Coronary artery (tissue), 2 donors: ENCODE measurements at regions not wholly inside any gene's neighbourhood (a gene's known extent, or its start where the extent isn't known, plus 50 kb on each side); places are given as distances from the start of the nearest gene placed in this dataset.
"Not testable (repeated sequence)": the region's sequence is repeated elsewhere in the genome, so short reads cannot be mapped to it uniquely, and the experiment has no call there.

Source experiments
- DNase-seq: peaks from one replicate; pipeline ENCODE4 v3.0.0-alpha.2; 2017; ENCODE audit warnings: low spot score
- H3K27ac ChIP-seq, 2 donors: fragments of 200-600 bp; sonication (generic); one replicate each; pipeline ENCODE4 v1.5.1; 2016 to 2019
- H3K4me3 ChIP-seq: fragments of 200-600 bp; sonication (generic); 2 replicates; pipeline ENCODE4 v1.5.1; 2016; ENCODE audit warnings: mild to moderate bottlenecking, moderate library complexity
- TF ChIP-seq, protein P1 (sequence below): fragments of 200-600 bp; sonication (generic); IDR thresholded peaks from one replicate; pipeline ENCODE4 v1.5.1; 2019; ENCODE audit warnings: antibody characterized with exemption

DNA sequence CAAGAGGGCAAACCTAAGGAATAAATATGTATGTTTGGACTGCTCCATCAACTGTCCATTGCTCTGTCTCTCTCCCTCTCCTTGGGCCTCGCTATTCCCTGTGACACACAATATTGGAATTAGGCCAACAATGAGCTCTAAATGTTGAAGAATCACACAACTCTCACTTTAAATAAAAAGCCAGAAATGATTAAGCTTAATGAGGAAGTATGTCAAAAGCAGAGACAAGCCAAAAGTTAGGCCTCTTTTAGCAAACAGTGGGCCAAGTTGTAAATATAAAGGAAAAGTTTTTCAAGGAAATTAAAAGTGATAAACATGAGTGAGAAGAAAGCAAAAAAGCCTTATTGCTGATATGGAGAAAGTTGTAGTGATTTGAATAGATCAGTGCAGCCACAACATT lies 141.0 kb downstream of the VGLL3 start:
- no peak for DNase-seq
- Histone ChIP-seq H3K4me3 (no peak overlapping the region), H3K27ac (no peak overlapping the region)
- TF ChIP-seq, protein P1, sequence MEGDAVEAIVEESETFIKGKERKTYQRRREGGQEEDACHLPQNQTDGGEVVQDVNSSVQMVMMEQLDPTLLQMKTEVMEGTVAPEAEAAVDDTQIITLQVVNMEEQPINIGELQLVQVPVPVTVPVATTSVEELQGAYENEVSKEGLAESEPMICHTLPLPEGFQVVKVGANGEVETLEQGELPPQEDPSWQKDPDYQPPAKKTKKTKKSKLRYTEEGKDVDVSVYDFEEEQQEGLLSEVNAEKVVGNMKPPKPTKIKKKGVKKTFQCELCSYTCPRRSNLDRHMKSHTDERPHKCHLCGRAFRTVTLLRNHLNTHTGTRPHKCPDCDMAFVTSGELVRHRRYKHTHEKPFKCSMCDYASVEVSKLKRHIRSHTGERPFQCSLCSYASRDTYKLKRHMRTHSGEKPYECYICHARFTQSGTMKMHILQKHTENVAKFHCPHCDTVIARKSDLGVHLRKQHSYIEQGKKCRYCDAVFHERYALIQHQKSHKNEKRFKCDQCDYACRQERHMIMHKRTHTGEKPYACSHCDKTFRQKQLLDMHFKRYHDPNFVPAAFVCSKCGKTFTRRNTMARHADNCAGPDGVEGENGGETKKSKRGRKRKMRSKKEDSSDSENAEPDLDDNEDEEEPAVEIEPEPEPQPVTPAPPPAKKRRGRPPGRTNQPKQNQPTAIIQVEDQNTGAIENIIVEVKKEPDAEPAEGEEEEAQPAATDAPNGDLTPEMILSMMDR = no peak

DNA sequence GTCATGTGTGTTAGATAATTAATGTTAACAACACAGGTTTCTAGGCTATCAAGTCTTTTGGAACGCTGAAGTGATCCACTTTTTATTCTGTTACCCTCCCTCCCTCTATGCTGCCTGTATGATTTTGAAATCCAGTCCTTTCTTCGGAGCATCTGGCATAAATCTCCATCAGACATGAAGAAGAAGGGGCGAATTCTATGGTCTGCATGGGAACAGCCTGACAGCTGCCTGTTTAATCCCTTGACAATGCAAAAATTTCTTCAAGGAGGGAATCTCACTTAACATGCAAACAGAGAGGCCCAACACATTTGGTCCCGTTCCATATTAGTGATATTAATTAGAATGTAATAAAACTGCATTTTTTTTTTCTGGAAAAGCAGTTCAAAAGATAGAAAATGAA lies 145.2 kb downstream of the VGLL3 start:
- TF ChIP-seq, protein P1 = no peak
- Histone ChIP-seq H3K4me3 (no peak overlapping the region), H3K27ac (no peak overlapping the region)
- no peak for DNase-seq

DNA sequence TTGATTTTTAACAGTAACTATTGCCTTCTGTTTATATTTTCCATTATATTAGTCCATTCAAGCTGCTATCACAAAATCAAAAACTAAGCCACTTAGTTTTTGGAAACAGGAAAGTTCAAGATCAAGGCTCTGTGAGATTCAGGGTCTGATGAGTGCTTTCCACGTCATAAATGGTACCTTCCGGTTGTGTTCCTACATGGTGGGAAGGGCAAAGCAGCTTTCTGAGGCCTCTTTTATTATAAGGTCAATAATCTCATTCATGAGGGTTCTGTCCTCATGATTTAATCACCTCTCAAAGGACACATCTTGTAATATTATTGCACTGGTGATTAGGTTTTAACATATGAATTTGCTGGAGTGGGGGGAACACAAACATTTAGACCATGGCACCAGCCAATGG lies 152.0 kb downstream of the VGLL3 start:
- Histone ChIP-seq H3K4me3 (no peak overlapping the region), H3K27ac (no peak overlapping the region)
- TF ChIP-seq, protein P1 = no peak
- DNase-seq = no peak

DNA sequence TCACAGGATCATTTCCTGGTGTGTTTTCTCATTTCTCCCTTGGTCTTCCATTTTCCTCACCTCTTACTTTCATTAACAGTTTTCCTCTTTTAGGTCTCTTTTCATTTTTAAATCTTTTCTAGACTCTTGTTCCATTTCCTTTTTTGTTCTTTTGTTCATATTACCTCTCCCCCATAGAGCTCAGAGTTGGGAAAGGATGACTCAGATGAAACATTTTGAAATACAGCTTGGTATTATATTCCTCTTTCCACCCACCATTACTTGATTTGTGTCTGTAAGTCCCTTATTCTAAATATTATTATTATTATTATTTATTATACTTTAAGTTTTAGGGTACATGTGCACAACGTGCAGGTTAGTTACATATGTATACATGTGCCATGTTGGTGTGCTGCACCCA lies 153.1 kb downstream of the VGLL3 start:
- TF ChIP-seq, protein P1 = no peak
- Histone ChIP-seq H3K27ac (no peak overlapping the region), H3K4me3 (no peak overlapping the region)
- no peak for DNase-seq

DNA sequence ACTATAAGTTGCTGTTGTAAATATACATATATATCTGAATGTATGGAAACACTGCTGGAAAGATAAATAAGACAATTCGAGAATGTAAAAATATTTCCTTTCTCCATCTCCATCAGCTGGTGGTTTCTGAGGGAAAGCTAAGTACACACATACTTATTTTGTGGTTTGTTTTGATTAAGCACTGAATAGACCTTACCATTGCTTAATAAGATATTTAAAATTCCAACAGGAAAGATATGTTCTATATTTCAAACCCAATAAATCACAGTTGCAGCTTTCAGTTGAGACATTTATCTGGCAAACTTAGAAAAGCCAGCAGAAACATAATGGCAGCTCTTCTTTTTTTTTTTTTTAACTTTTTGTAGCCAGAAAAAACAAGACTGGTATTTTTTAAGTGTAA lies 160.4 kb downstream of the VGLL3 start:
- no peak overlapping the region for H3K4me3 ChIP-seq
- no peak for DNase-seq
- TF ChIP-seq, protein P1 = no peak
- no peak overlapping the region for H3K27ac ChIP-seq

DNA sequence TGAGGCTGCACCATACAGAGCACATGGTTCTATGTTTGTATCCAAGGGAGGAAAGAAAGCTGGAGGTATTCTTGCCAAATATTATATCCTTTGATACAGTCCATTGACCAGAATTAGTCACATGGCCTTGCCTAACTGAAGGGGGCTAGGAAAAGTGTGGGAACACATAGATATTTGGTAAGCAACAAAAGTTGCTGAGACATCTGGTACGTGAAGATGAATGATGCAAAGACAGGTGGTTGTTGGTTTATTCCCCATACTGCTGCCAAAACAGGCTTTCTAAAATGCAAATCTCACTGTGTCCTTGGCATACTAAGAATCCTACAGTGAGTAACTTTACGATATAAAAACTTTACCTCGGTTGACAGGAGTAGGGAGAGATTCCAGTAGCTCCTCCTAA lies 162.2 kb downstream of the VGLL3 start:
- no peak overlapping the region for H3K27ac ChIP-seq
- H3K4me3 ChIP-seq = no peak overlapping the region
- TF ChIP-seq, protein P1 = no peak
- DNase-seq = no peak

DNA sequence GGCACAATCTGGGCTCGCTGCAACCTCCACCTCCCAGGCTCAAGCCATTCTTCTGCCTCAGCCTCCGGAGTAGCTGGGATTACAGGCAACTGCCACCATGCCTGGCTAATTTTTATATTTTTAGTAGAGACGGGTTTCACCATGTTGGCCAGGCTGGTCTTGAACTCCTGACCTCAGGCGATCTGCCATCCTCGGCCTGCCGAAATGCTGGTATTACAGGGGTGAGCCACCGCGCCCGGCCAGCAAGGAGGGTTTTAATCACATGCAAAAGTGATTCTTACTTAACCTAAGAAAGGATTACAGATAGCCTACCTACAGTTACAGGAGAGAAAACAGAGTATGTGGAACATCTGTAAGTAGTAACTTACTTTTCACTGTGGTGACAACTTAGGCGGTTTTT lies 163.4 kb downstream of the VGLL3 start:
- not testable (repeated sequence) for H3K27ac ChIP-seq, DNase-seq, H3K4me3 ChIP-seq

DNA sequence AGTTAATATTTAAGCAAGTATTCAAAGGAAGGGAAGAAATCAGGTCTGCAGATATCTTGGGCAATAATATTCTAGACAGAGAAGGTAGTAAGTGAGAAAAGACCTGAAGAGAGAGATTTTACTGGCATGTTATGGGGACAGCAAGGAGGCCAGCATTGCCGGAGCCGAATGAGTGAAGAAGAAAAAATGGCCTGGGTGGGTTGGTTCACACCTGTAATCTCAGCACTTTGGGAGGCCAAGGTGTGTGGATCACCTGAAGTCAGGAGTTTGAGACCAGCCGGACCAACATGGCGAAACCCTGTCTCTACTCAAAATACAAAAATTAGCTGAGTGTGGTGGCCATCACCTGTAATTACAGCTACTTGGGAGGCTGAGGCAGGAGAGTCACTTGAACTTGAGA lies 164.7 kb downstream of the VGLL3 start:
- TF ChIP-seq, protein P1 = no peak
- Histone ChIP-seq H3K4me3 (no peak overlapping the region), H3K27ac (no peak overlapping the region)
- no peak for DNase-seq
